ENCODE measurements at regions not wholly inside any gene's neighbourhood (a gene's known extent, or its start where the extent isn't known, plus 50 kb on each side); places are given as distances from the start of the nearest gene placed in this dataset.
A peak's percentile ranks its signal among the peaks of the same experiment; 100 is the strongest.

- Histone ChIP-seq H3K4me2 (ENCODE audit: low read length, poor library complexity, severe bottlenecking) (peak overlapping the region; percentile 17), H4K91ac (ENCODE audit: low read length) (no peak overlapping the region)
Measured at GRCh38 chr3:31041161-31041978, 146.9 kb upstream of the GADL1 start.

GRCh38 chr3:31043184-31043819, 148.8 kb upstream of the GADL1 start:
- Histone ChIP-seq H3K4me2 (ENCODE audit: low read length, poor library complexity, severe bottlenecking) (no peak overlapping the region), H3K14ac (ENCODE audit: low read length in 2 of 2) (no peak overlapping the region)

More at GRCh38 chr3:31041161-31041978, 146.9 kb upstream of the GADL1 start:
- H2BK120ac ChIP-seq (ENCODE audit: low read depth, low read length) = no peak overlapping the region
- WGBS = 26% methylated on average over 2 of the region's 2 CpGs
- H2BK12ac ChIP-seq (ENCODE audit: low read length in 2 of 2) = no peak overlapping the region
- no peak overlapping the region for H2BK15ac ChIP-seq (ENCODE audit: low read depth, poor library complexity, severe bottlenecking)
- no peak overlapping the region for H3K4me3 ChIP-seq (ENCODE audit: insufficient read depth in 1 of 2, low read depth in 1 of 2, low read length in 2 of 2)
- no peak overlapping the region for H2AK5ac ChIP-seq (ENCODE audit: low read length, severe bottlenecking)
- no peak overlapping the region for H4K8ac ChIP-seq (ENCODE audit: low read length)
- no peaks in the 10 kb centered on the region for H3K79me1 ChIP-seq (replicated peaks; ENCODE audit: low read length, poor library complexity, severe bottlenecking)
- no peak overlapping the region for H3K23ac ChIP-seq (ENCODE audit: low read length in 2 of 2)
- H2BK5ac ChIP-seq (ENCODE audit: low read depth, low read length, poor library complexity, severe bottlenecking) = peak overlapping the region; percentile 50
- peak; percentile 49 for DNase-seq
- peaks cover 4% of the 10 kb centered on the region for H3K4me1 ChIP-seq (ENCODE audit: control insufficient read depth, insufficient read depth, low read depth, low read length)
- no peaks in the 10 kb centered on the region for H3K36me3 ChIP-seq (ENCODE audit: control insufficient read depth in 1 of 2, insufficient read depth in 2 of 2, low read depth in 1 of 2, low read length in 2 of 2)
- H3K18ac ChIP-seq (ENCODE audit: low read depth in 1 of 2, low read length in 2 of 2) = no peak overlapping the region
- H3K27me3 ChIP-seq (ENCODE audit: control insufficient read depth in 1 of 2, insufficient read depth in 1 of 2, low read length in 2 of 2) = no peaks in the 10 kb centered on the region
- no peak overlapping the region for H3K14ac ChIP-seq (ENCODE audit: low read length in 2 of 2)
- H3K9me3 ChIP-seq (ENCODE audit: control insufficient read depth, low read length) = no peaks in the 10 kb centered on the region
- H3K9ac ChIP-seq (ENCODE audit: low read length) = no peak overlapping the region
- peak overlapping the region; percentile 93 for H3K27ac ChIP-seq (ENCODE audit: low read length, poor library complexity, severe bottlenecking)
- H2AFZ ChIP-seq (ENCODE audit: low read depth, low read length) = no peak overlapping the region
- H3K4ac ChIP-seq (ENCODE audit: low read depth in 1 of 2, low read length in 2 of 2) = no peak overlapping the region

GRCh38 chr3:31047673-31048072, 153.2 kb upstream of the GADL1 start:
- Histone ChIP-seq H3K14ac (ENCODE audit: low read length in 2 of 2) (no peak overlapping the region), H2AK5ac (ENCODE audit: low read length, severe bottlenecking) (no peak overlapping the region), H2BK5ac (ENCODE audit: low read depth, low read length, poor library complexity, severe bottlenecking) (no peak overlapping the region), H4K8ac (ENCODE audit: low read length) (no peak overlapping the region), H3K4me3 (ENCODE audit: insufficient read depth in 1 of 2, low read depth in 1 of 2, low read length in 2 of 2) (no peak overlapping the region), H3K4ac (ENCODE audit: low read depth in 1 of 2, low read length in 2 of 2) (no peak overlapping the region), H3K23ac (ENCODE audit: low read length in 2 of 2) (no peak overlapping the region), H3K27me3 (ENCODE audit: control insufficient read depth in 1 of 2, insufficient read depth in 1 of 2, low read length in 2 of 2) (no peaks in the 10 kb centered on the region), H3K79me1 (replicated peaks; ENCODE audit: low read length, poor library complexity, severe bottlenecking) (no peaks in the 10 kb centered on the region), H3K4me2 (ENCODE audit: low read length, poor library complexity, severe bottlenecking) (no peak overlapping the region), H2BK12ac (ENCODE audit: low read length in 2 of 2) (no peak overlapping the region), H3K18ac (ENCODE audit: low read depth in 1 of 2, low read length in 2 of 2) (no peak overlapping the region), H2BK15ac (ENCODE audit: low read depth, poor library complexity, severe bottlenecking) (no peak overlapping the region), H3K27ac (ENCODE audit: low read length, poor library complexity, severe bottlenecking) (no peak overlapping the region), H3K9me3 (ENCODE audit: control insufficient read depth, low read length) (no peaks in the 10 kb centered on the region), H3K9ac (ENCODE audit: low read length) (no peak overlapping the region), H2AFZ (ENCODE audit: low read depth, low read length) (no peak overlapping the region), H3K4me1 (ENCODE audit: control insufficient read depth, insufficient read depth, low read depth, low read length) (no peaks in the 10 kb centered on the region), H4K91ac (ENCODE audit: low read length) (no peak overlapping the region), H2BK120ac (ENCODE audit: low read depth, low read length) (no peak overlapping the region), H3K36me3 (ENCODE audit: control insufficient read depth in 1 of 2, insufficient read depth in 2 of 2, low read depth in 1 of 2, low read length in 2 of 2) (no peaks in the 10 kb centered on the region)
- no peak for DNase-seq
- 96% methylated on average over 2 of the region's 3 CpGs for WGBS

More at GRCh38 chr3:31043184-31043819, 148.8 kb upstream of the GADL1 start:
- peak; percentile 56 for DNase-seq
- Histone ChIP-seq H4K8ac (ENCODE audit: low read length) (no peak overlapping the region), H2AFZ (ENCODE audit: low read depth, low read length) (no peak overlapping the region), H3K9me3 (ENCODE audit: control insufficient read depth, low read length) (no peaks in the 10 kb centered on the region), H3K79me1 (replicated peaks; ENCODE audit: low read length, poor library complexity, severe bottlenecking) (no peaks in the 10 kb centered on the region), H2BK15ac (ENCODE audit: low read depth, poor library complexity, severe bottlenecking) (no peak overlapping the region), H4K91ac (ENCODE audit: low read length) (no peak overlapping the region), H3K9ac (ENCODE audit: low read length) (peak overlapping the region; percentile 52), H3K4me1 (ENCODE audit: control insufficient read depth, insufficient read depth, low read depth, low read length) (peaks cover 4% of the 10 kb centered on the region), H2AK5ac (ENCODE audit: low read length, severe bottlenecking) (peak overlapping the region; percentile 1), H3K23ac (ENCODE audit: low read length in 2 of 2) (no peak overlapping the region), H3K4ac (ENCODE audit: low read depth in 1 of 2, low read length in 2 of 2) (no peak overlapping the region), H2BK5ac (ENCODE audit: low read depth, low read length, poor library complexity, severe bottlenecking) (no peak overlapping the region), H3K27me3 (ENCODE audit: control insufficient read depth in 1 of 2, insufficient read depth in 1 of 2, low read length in 2 of 2) (no peaks in the 10 kb centered on the region), H3K27ac (ENCODE audit: low read length, poor library complexity, severe bottlenecking) (no peak overlapping the region), H3K18ac (ENCODE audit: low read depth in 1 of 2, low read length in 2 of 2) (no peak overlapping the region), H3K4me3 (ENCODE audit: insufficient read depth in 1 of 2, low read depth in 1 of 2, low read length in 2 of 2) (no peak overlapping the region), H2BK12ac (ENCODE audit: low read length in 2 of 2) (no peak overlapping the region), H2BK120ac (ENCODE audit: low read depth, low read length) (no peak overlapping the region), H3K36me3 (ENCODE audit: control insufficient read depth in 1 of 2, insufficient read depth in 2 of 2, low read depth in 1 of 2, low read length in 2 of 2) (no peaks in the 10 kb centered on the region)
- 84% methylated on average over 3 of the region's 3 CpGs for WGBS

GRCh38 chr3:31048143-31048542, 153.7 kb upstream of the GADL1 start:
- no peak overlapping the region for H2AK5ac ChIP-seq (ENCODE audit: low read length, severe bottlenecking)
- H2BK12ac ChIP-seq (ENCODE audit: low read length in 2 of 2) = no peak overlapping the region
- H3K18ac ChIP-seq (ENCODE audit: low read depth in 1 of 2, low read length in 2 of 2) = no peak overlapping the region
- no peak overlapping the region for H3K23ac ChIP-seq (ENCODE audit: low read length in 2 of 2)
- H2AFZ ChIP-seq (ENCODE audit: low read depth, low read length) = no peak overlapping the region
- no peak overlapping the region for H3K27ac ChIP-seq (ENCODE audit: low read length, poor library complexity, severe bottlenecking)
- no peak overlapping the region for H4K8ac ChIP-seq (ENCODE audit: low read length)
- no peak overlapping the region for H4K91ac ChIP-seq (ENCODE audit: low read length)
- H3K79me1 ChIP-seq (replicated peaks; ENCODE audit: low read length, poor library complexity, severe bottlenecking) = no peaks in the 10 kb centered on the region
- no peak overlapping the region for H3K14ac ChIP-seq (ENCODE audit: low read length in 2 of 2)
- no peak overlapping the region for H3K4ac ChIP-seq (ENCODE audit: low read depth in 1 of 2, low read length in 2 of 2)
- H3K9me3 ChIP-seq (ENCODE audit: control insufficient read depth, low read length) = no peaks in the 10 kb centered on the region
- no peak overlapping the region for H2BK120ac ChIP-seq (ENCODE audit: low read depth, low read length)
- 100% methylated on average over 2 of the region's 2 CpGs for WGBS
- no peak overlapping the region for H3K4me3 ChIP-seq (ENCODE audit: insufficient read depth in 1 of 2, low read depth in 1 of 2, low read length in 2 of 2)
- H3K4me1 ChIP-seq (ENCODE audit: control insufficient read depth, insufficient read depth, low read depth, low read length) = no peaks in the 10 kb centered on the region
- no peak for DNase-seq
- H3K27me3 ChIP-seq (ENCODE audit: control insufficient read depth in 1 of 2, insufficient read depth in 1 of 2, low read length in 2 of 2) = no peaks in the 10 kb centered on the region
- H3K36me3 ChIP-seq (ENCODE audit: control insufficient read depth in 1 of 2, insufficient read depth in 2 of 2, low read depth in 1 of 2, low read length in 2 of 2) = no peaks in the 10 kb centered on the region
- no peak overlapping the region for H2BK5ac ChIP-seq (ENCODE audit: low read depth, low read length, poor library complexity, severe bottlenecking)
- no peak overlapping the region for H3K9ac ChIP-seq (ENCODE audit: low read length)
- H3K4me2 ChIP-seq (ENCODE audit: low read length, poor library complexity, severe bottlenecking) = no peak overlapping the region
- no peak overlapping the region for H2BK15ac ChIP-seq (ENCODE audit: low read depth, poor library complexity, severe bottlenecking)
